ENCODE measurements at regions not wholly inside any gene's neighbourhood (a gene's known extent, or its start where the extent isn't known, plus 50 kb on each side); places are given as distances from the start of the nearest gene placed in this dataset.
"Not testable (repeated sequence)": the region's sequence is repeated elsewhere in the genome, so short reads cannot be mapped to it uniquely, and the experiment has no call there.

- no CpG with 5 or more reads among the region's 3 CpGs for WGBS (ENCODE audit: insufficient coverage)
- Histone ChIP-seq H3K4me3 (ENCODE audit: low read depth, low read length) (no peak overlapping the region), H3K27me3 (ENCODE audit: control insufficient read depth, insufficient read depth, low read length) (no peaks in the 10 kb centered on the region), H3K9me3 (ENCODE audit: control insufficient read depth, insufficient read depth, low read length) (no peaks in the 10 kb centered on the region), H3K27ac (ENCODE audit: low read depth, low read length) (no peak overlapping the region), H3K4me1 (ENCODE audit: control insufficient read depth, insufficient read depth, low read length) (no peaks in the 10 kb centered on the region), H3K36me3 (ENCODE audit: control insufficient read depth, insufficient read depth, low read length) (no peaks in the 10 kb centered on the region)
- DNase-seq (ENCODE audit: low read depth in 4 of 6, low spot score in 6 of 6) = no peak
These were observed 390.8 kb upstream of the AMELY start for GRCh38 chrY:7302306-7302705.

DNA sequence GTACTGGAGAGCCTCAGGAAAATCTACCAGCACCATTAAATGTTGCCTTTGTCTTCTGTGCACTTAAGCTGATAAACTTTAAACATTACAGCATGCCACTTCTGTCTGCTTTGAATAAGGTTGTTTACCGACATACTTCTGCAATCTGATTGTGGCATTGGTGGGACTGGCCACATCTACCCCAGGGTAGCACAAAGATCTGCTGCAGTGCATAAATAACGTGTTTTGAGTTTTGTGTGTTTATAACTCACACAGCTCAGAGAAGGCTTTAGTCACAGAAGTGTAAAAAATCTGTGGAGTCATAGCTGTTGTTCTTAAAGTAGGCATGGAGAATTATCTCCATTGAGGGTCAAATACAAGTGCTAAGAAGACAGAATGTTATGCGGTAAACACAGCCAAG, 388.4 kb upstream of the AMELY start:
- H3K36me3 ChIP-seq (ENCODE audit: control insufficient read depth, insufficient read depth, low read length) = no peaks in the 10 kb centered on the region
- no peaks in the 10 kb centered on the region for H3K4me1 ChIP-seq (ENCODE audit: control insufficient read depth, insufficient read depth, low read length)
- H3K9me3 ChIP-seq (ENCODE audit: control insufficient read depth, insufficient read depth, low read length) = no peaks in the 10 kb centered on the region
- no CpG with 5 or more reads among the region's 3 CpGs for WGBS (ENCODE audit: insufficient coverage)
- H3K27ac ChIP-seq (ENCODE audit: low read depth, low read length) = no peak overlapping the region
- H3K4me3 ChIP-seq (ENCODE audit: low read depth, low read length) = no peak overlapping the region
- H3K27me3 ChIP-seq (ENCODE audit: control insufficient read depth, insufficient read depth, low read length) = no peaks in the 10 kb centered on the region
- no peak for DNase-seq (ENCODE audit: low read depth in 4 of 6, low spot score in 6 of 6)

- no peak for DNase-seq (ENCODE audit: low read depth in 4 of 6, low spot score in 6 of 6)
- Histone ChIP-seq H3K27ac (ENCODE audit: low read depth, low read length) (no peak overlapping the region), H3K36me3 (ENCODE audit: control insufficient read depth, insufficient read depth, low read length) (no peaks in the 10 kb centered on the region), H3K27me3 (ENCODE audit: control insufficient read depth, insufficient read depth, low read length) (no peaks in the 10 kb centered on the region), H3K4me3 (ENCODE audit: low read depth, low read length) (no peak overlapping the region), H3K9me3 (ENCODE audit: control insufficient read depth, insufficient read depth, low read length) (no peaks in the 10 kb centered on the region), H3K4me1 (ENCODE audit: control insufficient read depth, insufficient read depth, low read length) (no peaks in the 10 kb centered on the region)
- WGBS (ENCODE audit: insufficient coverage) = no CpG with 5 or more reads among the region's 1 CpG
These were observed 380.6 kb upstream of the AMELY start for GRCh38 chrY:7292113-7292512.

DNA sequence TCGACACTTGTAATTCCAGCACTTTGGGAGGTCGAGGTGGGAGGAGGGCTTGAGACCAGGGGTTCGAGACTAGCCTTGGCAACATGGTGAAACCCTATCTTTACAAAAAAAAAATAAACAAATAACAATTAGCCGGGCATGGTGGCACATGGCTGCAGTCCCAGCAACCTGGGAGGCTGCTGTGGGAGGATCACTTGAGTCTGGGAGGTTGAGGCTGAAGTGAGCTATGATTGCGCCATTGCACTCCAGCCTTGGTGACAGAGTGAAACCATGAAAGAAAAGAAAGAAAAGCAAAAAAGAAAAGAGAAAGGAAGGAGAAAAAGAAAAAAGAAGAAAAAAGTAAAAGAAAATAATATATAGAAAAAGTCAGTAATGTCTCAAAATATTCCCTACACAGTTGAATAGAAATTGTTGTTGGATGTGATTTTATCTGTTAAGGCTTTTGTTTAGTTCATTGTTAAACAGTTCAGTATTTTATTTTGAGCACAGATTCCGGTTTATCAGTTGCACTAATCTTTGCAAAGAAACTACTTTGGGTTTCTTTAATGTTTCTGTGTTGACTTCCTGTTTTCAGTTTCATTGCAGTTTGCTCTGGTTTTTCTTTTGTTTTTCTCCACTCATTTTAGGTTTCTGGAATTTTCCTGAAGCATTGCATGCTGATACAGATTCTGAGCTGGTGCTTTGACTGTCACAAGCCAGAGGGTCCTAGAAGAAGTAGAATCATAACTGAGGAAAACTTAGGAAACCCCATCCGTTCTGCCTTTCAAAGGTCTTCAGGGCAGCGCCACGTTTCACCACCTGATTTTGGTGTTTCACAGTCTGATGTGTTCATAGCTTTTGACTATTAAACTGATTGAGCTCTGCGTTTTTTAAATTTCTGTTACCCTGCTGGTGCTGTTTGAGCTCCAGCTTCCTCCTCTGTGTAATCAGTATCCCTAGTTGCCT, 378.6 kb upstream of the AMELY start:
- no peak overlapping the region for H3K27ac ChIP-seq (ENCODE audit: low read depth, low read length)
- no peaks in the 10 kb centered on the region for H3K4me1 ChIP-seq (ENCODE audit: control insufficient read depth, insufficient read depth, low read length)
- no peak for DNase-seq (ENCODE audit: low read depth in 4 of 6, low spot score in 6 of 6)
- no peaks in the 10 kb centered on the region for H3K27me3 ChIP-seq (ENCODE audit: control insufficient read depth, insufficient read depth, low read length)
- no peaks in the 10 kb centered on the region for H3K36me3 ChIP-seq (ENCODE audit: control insufficient read depth, insufficient read depth, low read length)
- no CpG with 5 or more reads among the region's 10 CpGs for WGBS (ENCODE audit: insufficient coverage)
- H3K9me3 ChIP-seq (ENCODE audit: control insufficient read depth, insufficient read depth, low read length) = no peaks in the 10 kb centered on the region
- H3K4me3 ChIP-seq (ENCODE audit: low read depth, low read length) = no peak overlapping the region

- DNase-seq (ENCODE audit: low read depth in 4 of 6, low spot score in 6 of 6) = no peak
- Histone ChIP-seq H3K27ac (ENCODE audit: low read depth, low read length) (no peak overlapping the region), H3K36me3 (ENCODE audit: control insufficient read depth, insufficient read depth, low read length) (no peaks in the 10 kb centered on the region), H3K4me3 (ENCODE audit: low read depth, low read length) (no peak overlapping the region), H3K27me3 (ENCODE audit: control insufficient read depth, insufficient read depth, low read length) (no peaks in the 10 kb centered on the region), H3K4me1 (ENCODE audit: control insufficient read depth, insufficient read depth, low read length) (no peaks in the 10 kb centered on the region), H3K9me3 (ENCODE audit: control insufficient read depth, insufficient read depth, low read length) (no peaks in the 10 kb centered on the region)
- no CpG with 5 or more reads among the region's 5 CpGs for WGBS (ENCODE audit: insufficient coverage)
These were observed 377.1 kb upstream of the AMELY start for GRCh38 chrY:7288611-7289010.

DNA sequence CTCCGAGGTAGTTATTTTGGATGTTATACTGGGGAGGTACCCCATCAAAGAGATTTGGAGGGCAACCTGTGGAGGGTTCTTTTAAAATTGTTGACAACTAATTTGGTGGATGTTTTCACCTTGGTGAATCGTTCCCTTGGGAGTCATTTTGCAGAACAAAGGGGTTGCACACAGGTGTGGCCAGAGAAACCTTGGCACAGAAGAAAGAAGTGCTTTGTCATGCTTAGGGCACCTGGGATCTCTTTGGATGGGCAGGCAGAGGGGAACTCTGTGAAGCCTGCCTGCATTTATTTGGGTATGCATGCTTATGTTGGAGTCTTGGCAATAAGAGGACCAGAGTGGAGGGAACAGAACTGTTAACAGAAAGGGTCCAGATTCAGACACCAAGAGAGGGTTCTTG, 376.4 kb upstream of the AMELY start:
- H3K4me1 ChIP-seq (ENCODE audit: control insufficient read depth, insufficient read depth, low read length); H3K9me3 ChIP-seq (ENCODE audit: control insufficient read depth, insufficient read depth, low read length); DNase-seq (ENCODE audit: low read depth in 4 of 6, low spot score in 6 of 6); H3K4me3 ChIP-seq (ENCODE audit: low read depth, low read length); H3K27me3 ChIP-seq (ENCODE audit: control insufficient read depth, insufficient read depth, low read length); H3K36me3 ChIP-seq (ENCODE audit: control insufficient read depth, insufficient read depth, low read length); H3K27ac ChIP-seq (ENCODE audit: low read depth, low read length): not testable (repeated sequence)
- WGBS (ENCODE audit: insufficient coverage) = no CpG with 5 or more reads among the region's 2 CpGs

DNA sequence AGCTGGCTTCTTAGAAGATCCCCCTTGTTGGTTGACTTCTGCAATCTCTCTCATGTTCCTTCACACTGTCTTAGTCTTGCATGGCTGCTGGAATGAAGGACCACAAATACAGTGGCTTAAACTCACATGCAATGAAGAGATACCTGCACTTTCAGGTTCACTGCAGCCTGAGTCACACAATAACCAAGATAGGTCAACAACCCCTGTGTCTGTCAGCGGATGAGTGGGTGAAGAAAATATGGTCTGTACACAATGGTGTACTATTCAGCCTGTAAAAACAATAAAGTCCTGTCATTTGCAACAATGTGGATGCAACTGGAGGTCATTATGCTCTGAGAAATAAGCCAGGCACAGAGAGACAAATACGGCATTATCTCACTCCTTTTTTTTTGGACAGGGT, 373.8 kb upstream of the AMELY start:
- H3K4me1 ChIP-seq (ENCODE audit: control insufficient read depth, insufficient read depth, low read length) = no peaks in the 10 kb centered on the region
- H3K4me3 ChIP-seq (ENCODE audit: low read depth, low read length) = no peak overlapping the region
- H3K36me3 ChIP-seq (ENCODE audit: control insufficient read depth, insufficient read depth, low read length) = no peaks in the 10 kb centered on the region
- H3K27ac ChIP-seq (ENCODE audit: low read depth, low read length) = no peak overlapping the region
- DNase-seq (ENCODE audit: low read depth in 4 of 6, low spot score in 6 of 6) = no peak
- H3K9me3 ChIP-seq (ENCODE audit: control insufficient read depth, insufficient read depth, low read length) = no peaks in the 10 kb centered on the region
- H3K27me3 ChIP-seq (ENCODE audit: control insufficient read depth, insufficient read depth, low read length) = no peaks in the 10 kb centered on the region
- no CpG with 5 or more reads among the region's 2 CpGs for WGBS (ENCODE audit: insufficient coverage)

GRCh38 chrY:7283001-7283400, 371.4 kb upstream of the AMELY start:
- Histone ChIP-seq H3K9me3 (ENCODE audit: control insufficient read depth, insufficient read depth, low read length) (no peaks in the 10 kb centered on the region), H3K4me3 (ENCODE audit: low read depth, low read length) (no peak overlapping the region), H3K36me3 (ENCODE audit: control insufficient read depth, insufficient read depth, low read length) (no peaks in the 10 kb centered on the region), H3K4me1 (ENCODE audit: control insufficient read depth, insufficient read depth, low read length) (no peaks in the 10 kb centered on the region), H3K27ac (ENCODE audit: low read depth, low read length) (no peak overlapping the region), H3K27me3 (ENCODE audit: control insufficient read depth, insufficient read depth, low read length) (no peaks in the 10 kb centered on the region)
- DNase-seq (ENCODE audit: low read depth in 4 of 6, low spot score in 6 of 6) = no peak
- no CpG with 5 or more reads among the region's 6 CpGs for WGBS (ENCODE audit: insufficient coverage)

GRCh38 chrY:7280151-7280740, 368.7 kb upstream of the AMELY start:
- not testable (repeated sequence) for H3K27ac ChIP-seq (ENCODE audit: low read depth, low read length); DNase-seq (ENCODE audit: low read depth in 4 of 6, low spot score in 6 of 6); H3K36me3 ChIP-seq (ENCODE audit: control insufficient read depth, insufficient read depth, low read length); H3K4me3 ChIP-seq (ENCODE audit: low read depth, low read length); H3K4me1 ChIP-seq (ENCODE audit: control insufficient read depth, insufficient read depth, low read length); H3K9me3 ChIP-seq (ENCODE audit: control insufficient read depth, insufficient read depth, low read length); H3K27me3 ChIP-seq (ENCODE audit: control insufficient read depth, insufficient read depth, low read length)
- WGBS (ENCODE audit: insufficient coverage) = no CpG with 5 or more reads among the region's 8 CpGs

DNA sequence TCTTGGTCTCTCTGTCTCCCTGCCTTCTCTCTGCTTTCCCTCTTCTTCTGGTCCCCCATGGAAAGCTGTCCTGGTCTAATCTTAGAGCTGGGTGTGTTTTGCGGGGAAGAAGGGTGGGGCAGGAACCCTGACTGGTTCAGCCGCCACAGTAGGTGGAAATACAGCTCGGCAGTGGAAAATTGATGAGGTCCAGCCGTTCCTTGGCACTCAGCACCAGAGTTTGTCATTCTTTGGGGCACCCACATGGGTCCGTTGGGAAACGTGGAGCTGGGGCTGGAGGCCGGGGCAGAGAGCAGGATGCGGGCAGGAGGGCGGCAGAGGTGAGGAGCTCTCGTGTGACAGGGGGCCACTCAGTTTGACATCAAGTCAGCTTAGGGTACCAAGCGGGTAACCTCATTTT, 364.2 kb upstream of the AMELY start:
- Histone ChIP-seq H3K27me3 (ENCODE audit: control insufficient read depth, insufficient read depth, low read length) (no peaks in the 10 kb centered on the region), H3K27ac (ENCODE audit: low read depth, low read length) (no peak overlapping the region), H3K4me1 (ENCODE audit: control insufficient read depth, insufficient read depth, low read length) (no peaks in the 10 kb centered on the region), H3K36me3 (ENCODE audit: control insufficient read depth, insufficient read depth, low read length) (no peaks in the 10 kb centered on the region), H3K9me3 (ENCODE audit: control insufficient read depth, insufficient read depth, low read length) (no peaks in the 10 kb centered on the region), H3K4me3 (ENCODE audit: low read depth, low read length) (no peak overlapping the region)
- DNase-seq (ENCODE audit: low read depth in 4 of 6, low spot score in 6 of 6) = no peak
- WGBS (ENCODE audit: insufficient coverage) = no CpG with 5 or more reads among the region's 11 CpGs
